GM12878 (cell line): ENCODE measurements at regions not wholly inside any gene's neighbourhood (a gene's known extent, or its start where the extent isn't known, plus 50 kb on each side); places are given as distances from the start of the nearest gene placed in this dataset.

ENCODE experiments used
- ATAC-seq: fragments of 200-7000 bp; cut with Tn5 transposase; 3 replicates; pipeline ENCODE4 v1.9.1; 2020; ENCODE audit warnings: mild to moderate bottlenecking, moderate library complexity
- BruUV-seq: library from RNA; stranded (reverse); fragments of 400-500 nt; replicated peaks from 2 replicates; lab custom pipeline; 2021; lab: Mats Ljungman, UMichigan
- CTCF ChIA-PET: fragments of 300-600 bp; sonication (Branson Sonifier 250); formaldehyde crosslinking; extraction: SDS; loops from one replicate; lab custom pipeline; 2021; ENCODE audit warnings: inconsistent platforms; lab: Yijun Ruan, JAX
- POLR2A ChIA-PET: fragments of 350-600 bp; formaldehyde crosslinking; extraction: SDS; loops from one replicate; lab custom pipeline; 2021; ENCODE audit warnings: inconsistent platforms; lab: Charles Lee
- RAD21 ChIA-PET: fragments of 300-600 bp; sonication (Branson Sonifier 250); formaldehyde crosslinking; loops from one replicate; lab custom pipeline; 2023; ENCODE audit warnings: antibody characterized with exemption; ENCODE audit not compliant: unreplicated experiment; lab: Charles Lee
- SMC1A ChIA-PET: fragments of 300-600 bp; sonication (Branson Sonifier 250); formaldehyde crosslinking; loops from one replicate; lab custom pipeline; 2023; ENCODE audit not compliant: unreplicated experiment, uncharacterized antibody; lab: Charles Lee
- DNase-seq: peaks from one replicate; pipeline ENCODE4 v3.0.0-alpha.2; 2011; ENCODE audit warnings: low read depth, low spot score
- FAIRE-seq: peaks from 3 replicates; lab custom pipeline; 2011; peaks lifted over from hg19 to GRCh38; lab: Jason Lieb, UNC
- H2AFZ ChIP-seq: 2 replicates; pipeline ENCODE4 v1.6.0; 2011; ENCODE audit warnings: low read depth, low read length, control low read depth; ENCODE audit not compliant: control insufficient read depth
- H3K27ac ChIP-seq: 2 replicates; pipeline ENCODE4 v1.5.1; 2011; ENCODE audit warnings: control low read depth; ENCODE audit not compliant: control insufficient read depth, insufficient read depth
- H3K27me3 ChIP-seq, 2 experiments: replicated peaks in 1 of 2; 2 replicates each; pipeline versions ENCODE4 v1.6.0 to v1.6.1; 2011; ENCODE audit warnings: low read length in 1 of 2; ENCODE audit not compliant: control insufficient read depth in 2 of 2, insufficient read depth in 2 of 2
- H3K36me3 ChIP-seq, 2 experiments: 2 replicates each; pipeline ENCODE4 v1.5.1; 2011; ENCODE audit warnings: low read length in 1 of 2; ENCODE audit not compliant: control insufficient read depth in 2 of 2, insufficient read depth in 2 of 2
- H3K4me1 ChIP-seq: 2 replicates; pipeline ENCODE4 v1.6.1; 2011; ENCODE audit warnings: mild to moderate bottlenecking, low read length, moderate library complexity, mixed read lengths; ENCODE audit not compliant: control insufficient read depth, insufficient read depth
- H3K4me2 ChIP-seq: 2 replicates; pipeline ENCODE4 v1.6.0; 2011; ENCODE audit warnings: control low read depth; ENCODE audit not compliant: control insufficient read depth, insufficient read depth
- H3K4me3 ChIP-seq: fragments of 200-600 bp; sonication (generic); 2 replicates; pipeline ENCODE4 v1.5.1; 2016
- H3K79me2 ChIP-seq: 2 replicates; pipeline ENCODE4 v1.6.0; 2011; ENCODE audit warnings: low read length; ENCODE audit not compliant: control insufficient read depth, insufficient read depth
- H3K9ac ChIP-seq: 2 replicates; pipeline ENCODE4 v1.8.0; 2011; ENCODE audit warnings: low read length, control low read depth, mixed read lengths; ENCODE audit not compliant: control insufficient read depth, insufficient read depth
- H3K9me3 ChIP-seq: replicated peaks from 3 replicates; pipeline ENCODE4 v1.5.1; 2011; ENCODE audit warnings: mild to moderate bottlenecking, low read length; ENCODE audit not compliant: control insufficient read depth, insufficient read depth
- H4K20me1 ChIP-seq: 2 replicates; pipeline ENCODE4 v1.6.0; 2011; ENCODE audit not compliant: control insufficient read depth, insufficient read depth
- BMI1 ChIP-seq: fragments of 450-650 bp; IDR thresholded peaks from 2 replicates; pipeline ENCODE4 v1.6.1; 2016; ENCODE audit warnings: mild to moderate bottlenecking, moderate library complexity, borderline replicate concordance
- CBX5 ChIP-seq: sonication (generic); IDR thresholded peaks from 2 replicates; pipeline ENCODE4 v1.6.1; 2016; ENCODE audit warnings: low read depth, moderate library complexity, mild to moderate bottlenecking, inconsistent platforms
- CREB1 ChIP-seq: IDR thresholded peaks from 2 replicates; pipeline ENCODE4 v1.6.1; 2012; ENCODE audit warnings: low read depth, mild to moderate bottlenecking, inconsistent platforms
- FOS ChIP-seq: IDR thresholded peaks from 3 replicates; pipeline ENCODE4 v1.6.1; 2011; ENCODE audit warnings: borderline replicate concordance; ENCODE audit not compliant: insufficient read length; ENCODE audit errors: extremely low read depth
- GATAD2B ChIP-seq: fragments of 450-650 bp; conservative IDR thresholded peaks from 2 replicates; pipeline ENCODE4 v1.6.1; 2017; ENCODE audit warnings: low read depth, mild to moderate bottlenecking, moderate library complexity
- HDAC2 ChIP-seq: fragments of 200-600 bp; sonication (generic); IDR thresholded peaks from 2 replicates; pipeline ENCODE4 v1.6.1; 2017
- KAT2A ChIP-seq: conservative IDR thresholded peaks from 2 replicates; pipeline ENCODE4 v1.6.1; 2011; ENCODE audit warnings: low read depth, low read length; ENCODE audit not compliant: control insufficient read depth
- MAX ChIP-seq: IDR thresholded peaks from 2 replicates; pipeline ENCODE4 v1.6.1; 2012; ENCODE audit warnings: low read depth, low read length, improper control_type of control experiment
- MTA2 ChIP-seq: fragments of 450-650 bp; IDR thresholded peaks from 2 replicates; pipeline ENCODE4 v1.6.1; 2016; ENCODE audit warnings: low read depth, mild to moderate bottlenecking, moderate library complexity
- MTA3 ChIP-seq: IDR thresholded peaks from 2 replicates; pipeline ENCODE4 v1.6.1; 2012; ENCODE audit warnings: low read length, inconsistent platforms, borderline replicate concordance
- PML ChIP-seq: IDR thresholded peaks from 2 replicates; pipeline ENCODE4 v1.6.1; 2012; ENCODE audit warnings: low read length, inconsistent platforms
- RBBP5 ChIP-seq: fragments of 200-600 bp; sonication (generic); conservative IDR thresholded peaks from 2 replicates; pipeline ENCODE4 v1.6.1; 2016
- RCOR1 ChIP-seq: conservative IDR thresholded peaks from 2 replicates; pipeline ENCODE4 v1.6.1; 2012; ENCODE audit warnings: low read depth, low read length, improper control_type of control experiment
- RFX5 ChIP-seq: IDR thresholded peaks from 2 replicates; pipeline ENCODE4 v1.6.1; 2011; ENCODE audit warnings: low read depth, low read length, improper control_type of control experiment
- STAT3 ChIP-seq: IDR thresholded peaks from 2 replicates; pipeline ENCODE4 v1.6.1; 2011; ENCODE audit warnings: low read depth, low read length, improper control_type of control experiment
- SUPT20H ChIP-seq: IDR thresholded peaks from 2 replicates; pipeline ENCODE4 v1.6.1; 2011; ENCODE audit warnings: low read depth, mild to moderate bottlenecking, low read length, moderate library complexity, borderline replicate concordance; ENCODE audit not compliant: control insufficient read depth
- TAF1 ChIP-seq: IDR thresholded peaks from 2 replicates; pipeline ENCODE4 v1.6.1; 2011; ENCODE audit warnings: mild to moderate bottlenecking, low read depth, low read length, borderline replicate concordance
- USF1 ChIP-seq: IDR thresholded peaks from 2 replicates; pipeline ENCODE4 v1.6.1; 2011; ENCODE audit warnings: borderline replicate concordance, low read depth, mild to moderate bottlenecking, moderate library complexity, mixed read lengths, low read length; ENCODE audit not compliant: insufficient read depth; ENCODE audit errors: extremely low read length
- ZNF207 ChIP-seq: fragments of 450-650 bp; IDR thresholded peaks from 2 replicates; pipeline ENCODE4 v1.6.1; 2014; ENCODE audit warnings: antibody characterized with exemption, mild to moderate bottlenecking, borderline replicate concordance
- WGBS: methylation state at CpG from one replicate; pipeline ENCODE4 v1.1.6; 2016; ENCODE audit warnings: low lambda C conversion rate; ENCODE audit not compliant: insufficient replicate concordance, insufficient coverage; ENCODE audit errors: missing lambda C conversion rate; 5-methylcytosine and 5-hydroxymethylcytosine counted together
- in situ Hi-C: fragments of 300-500 bp; cut with MboI; formaldehyde crosslinking; loops from 9 replicates; pipeline ENCODE4 v1.14.3; 2018; ENCODE audit warnings: mixed read lengths
- intact Hi-C: fragments of 100-400 bp; cut with micrococcal nuclease; formaldehyde crosslinking; loops from one replicate; pipeline ENCODE4 v1.14.2; 2022; ENCODE audit not compliant: unreplicated experiment

DNA sequence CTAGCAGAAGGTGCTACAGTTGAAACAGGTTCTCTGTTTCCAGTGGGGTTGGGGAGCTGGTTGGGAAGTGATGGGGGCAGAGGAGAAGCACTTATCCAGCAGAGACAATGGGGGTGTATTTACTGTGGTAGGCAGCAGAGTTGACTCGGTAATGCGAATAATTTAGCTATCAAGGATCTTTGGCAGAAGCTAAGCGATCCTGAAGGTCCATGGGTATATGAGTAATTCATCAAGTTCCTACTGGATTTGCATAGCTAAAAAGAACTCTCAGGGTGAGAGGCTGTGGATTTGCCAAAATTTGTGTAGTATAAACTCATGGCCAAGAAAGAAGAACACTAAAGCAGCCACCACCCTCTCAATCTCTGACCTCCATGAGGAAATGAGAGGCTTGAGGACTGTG lies 61.2 kb upstream of the EGFLAM start:
- no peak overlapping the region for H3K27ac ChIP-seq
- H3K36me3 ChIP-seq, result no peaks in the 10 kb centered on the region
- no peak overlapping the region for H3K9ac ChIP-seq
- no peak overlapping the region for H3K4me2 ChIP-seq
- no peaks in the 10 kb centered on the region; a peak in 2 of 4 replicates for H3K27me3 ChIP-seq
- TF ChIP-seq FOS, result no peak
- TF ChIP-seq MAX, result no peak
- TF ChIP-seq BMI1, result no peak
- no peak for TF ChIP-seq PML
- TF ChIP-seq RFX5, result no peak
- no peak for TF ChIP-seq MTA2
- TF ChIP-seq TAF1, result no peak
- TF ChIP-seq KAT2A, result no peak
- TF ChIP-seq SUPT20H, result no peak
- no peak for TF ChIP-seq CBX5
- TF ChIP-seq USF1, result no peak
- TF ChIP-seq RBBP5, result no peak
- no peak for TF ChIP-seq ZNF207
- no peak for TF ChIP-seq STAT3
- TF ChIP-seq RCOR1, result no peak
- TF ChIP-seq HDAC2, result no peak
- no peak for TF ChIP-seq MTA3
- TF ChIP-seq GATAD2B, result no peak
- TF ChIP-seq CREB1, result no peak
- intact Hi-C loops (no loop called here), in situ Hi-C loops (loop anchor here (5.0 to 10.0 kb wide), 2 partner anchors 355 to 782 kb away; partner anchors contain the start of gene GDNF)
- ChIA-PET SMC1A (no interaction called here), POLR2A (no interaction called here), CTCF (no interaction called here), RAD21 (no interaction called here)
- H3K4me1 ChIP-seq, result no peaks in the 10 kb centered on the region
- 57% methylated on average over 3 of the region's 3 CpGs for WGBS
- ATAC-seq, result no peak
- H4K20me1 ChIP-seq, result no peaks in the 10 kb centered on the region
- no peaks in the 10 kb centered on the region for H3K9me3 ChIP-seq
- H3K79me2 ChIP-seq, result no peaks in the 10 kb centered on the region
- DNase-seq, result no peak
- no peak overlapping the region for H3K4me3 ChIP-seq
- no TSS peak for BruUV-seq
- FAIRE-seq, result no peak
- H2AFZ ChIP-seq, result no peak overlapping the region
